ENCODE measurements at regions not wholly inside any gene's neighbourhood (a gene's known extent, or its start where the extent isn't known, plus 50 kb on each side); places are given as distances from the start of the nearest gene placed in this dataset.

DNA sequence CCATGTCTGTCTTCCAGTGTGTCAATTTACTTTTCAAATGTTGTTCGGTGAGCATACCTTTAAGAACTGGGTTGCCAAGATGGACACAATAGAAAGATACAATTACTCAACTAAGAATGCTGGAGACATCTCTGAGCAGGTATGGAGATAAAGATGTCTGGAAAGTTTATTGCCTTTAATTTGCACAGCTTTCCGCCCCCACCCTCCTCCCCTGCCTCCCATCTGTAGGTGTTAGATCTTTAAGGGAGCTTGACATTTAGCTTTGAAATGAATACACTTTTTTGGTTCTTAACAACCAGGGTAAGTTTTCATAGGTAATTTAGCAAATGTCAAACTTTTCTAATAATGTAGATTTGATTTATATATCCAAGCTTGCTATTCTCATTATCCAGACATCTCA, 104.4 kb downstream of the BTBD3 start:
- DNase-seq, result no peak

DNA sequence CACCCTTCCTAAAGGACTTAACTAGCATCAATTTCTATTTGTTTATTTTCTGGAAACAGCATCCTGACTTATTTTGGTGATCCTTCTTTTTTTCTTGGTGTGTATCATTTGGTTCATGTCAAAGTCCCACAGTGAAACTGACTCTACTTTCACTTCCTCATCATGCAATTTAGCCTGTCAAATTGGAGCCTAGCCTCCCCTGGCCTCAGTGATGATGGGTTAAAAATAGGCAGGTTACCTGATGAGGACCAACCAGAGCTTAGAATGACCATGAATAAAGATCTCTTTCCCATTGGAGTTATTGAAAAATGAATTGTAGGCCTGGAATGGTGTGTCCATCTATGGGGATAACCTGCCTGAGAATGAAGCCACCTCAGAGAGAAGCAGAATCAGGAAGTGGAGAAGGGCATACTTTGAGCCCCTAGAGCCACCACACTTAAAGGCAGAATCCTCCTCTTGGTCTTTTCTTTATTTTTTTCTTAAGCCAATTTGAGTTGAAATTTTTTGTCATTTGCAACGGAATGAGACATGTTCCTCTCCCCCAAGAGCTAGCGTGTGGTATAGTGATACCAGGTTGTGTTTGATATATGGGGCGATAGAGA, 105.6 kb downstream of the BTBD3 start:
- DNase-seq, result no peak

DNA sequence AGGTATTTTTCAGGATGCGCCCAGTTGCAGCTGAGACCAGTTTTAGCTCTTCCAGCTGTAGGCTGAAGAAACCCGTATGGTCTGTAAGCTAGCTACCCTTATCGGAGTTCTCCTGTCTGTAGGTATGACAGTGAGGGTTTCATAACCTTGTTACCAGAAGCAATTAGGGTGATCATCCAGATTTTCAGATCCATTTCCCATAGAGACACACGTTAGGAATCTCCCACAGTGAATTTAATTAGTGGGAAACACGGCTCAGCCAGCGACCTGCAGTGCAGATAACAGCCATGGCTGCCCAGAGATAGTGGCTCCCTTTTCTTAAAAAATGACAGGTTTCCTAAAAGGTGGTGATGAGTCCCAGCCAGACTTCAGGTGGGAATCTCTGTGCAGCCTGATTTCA, 111.1 kb downstream of the BTBD3 start:
- no peak for DNase-seq

DNA sequence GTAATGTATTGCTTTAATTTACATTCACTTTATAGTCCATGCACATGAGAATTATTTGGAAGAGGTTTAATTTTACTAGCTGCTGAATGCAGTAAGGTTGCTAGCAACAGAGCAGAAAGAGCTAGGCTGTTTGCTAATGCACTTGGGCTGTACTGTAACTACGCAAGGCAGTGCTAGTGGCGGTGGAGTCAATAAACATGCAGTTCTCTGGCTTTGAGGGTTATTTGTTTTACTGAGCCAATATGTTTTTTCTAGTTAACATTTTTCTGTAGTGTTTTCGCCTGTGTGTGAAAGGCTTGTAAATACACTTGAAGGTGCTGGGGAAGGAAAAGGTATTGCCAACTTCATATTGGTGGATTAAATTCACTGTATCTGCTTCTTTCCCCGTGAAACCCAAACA, 112.8 kb downstream of the BTBD3 start:
- DNase-seq, result no peak

DNA sequence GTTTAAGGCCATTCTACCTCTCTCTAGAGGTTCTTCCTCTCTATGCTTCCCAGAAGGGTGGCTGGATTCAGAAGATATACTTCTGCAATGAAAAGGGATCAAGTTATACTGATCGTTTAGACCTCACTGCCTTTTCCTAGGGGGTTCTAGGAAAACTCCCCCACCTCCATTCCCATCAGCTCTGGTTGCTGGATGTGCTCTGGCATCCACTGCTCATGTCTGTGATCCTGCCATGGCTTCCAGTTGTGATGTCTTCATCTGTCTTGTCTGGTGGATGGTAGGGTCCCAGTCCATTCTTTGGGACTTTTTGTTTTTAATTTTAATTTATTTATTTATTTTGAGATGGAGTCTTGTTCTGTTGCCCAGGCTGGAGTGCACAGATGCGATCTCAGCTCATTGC, 118.4 kb downstream of the BTBD3 start:
- DNase-seq, result no peak

DNA sequence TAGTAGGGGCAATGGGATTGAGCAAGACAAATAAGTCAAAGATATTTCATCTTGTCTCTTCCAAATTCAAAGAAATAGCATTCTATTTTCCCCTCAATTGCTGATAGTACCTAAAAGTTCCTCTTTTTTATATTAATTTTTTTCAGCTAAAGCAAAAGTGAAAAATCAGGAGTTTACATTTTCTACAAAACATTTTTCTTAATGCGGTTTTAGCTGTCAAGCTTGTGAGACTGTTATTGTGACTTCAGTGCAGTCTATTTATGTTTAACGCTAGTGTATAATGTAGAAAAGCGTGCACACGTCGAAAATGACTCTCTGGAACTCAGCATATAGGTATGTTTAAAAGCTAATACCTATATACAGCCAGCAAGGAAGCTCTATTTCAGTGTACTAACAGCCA, 119.8 kb downstream of the BTBD3 start:
- no peak for DNase-seq

DNA sequence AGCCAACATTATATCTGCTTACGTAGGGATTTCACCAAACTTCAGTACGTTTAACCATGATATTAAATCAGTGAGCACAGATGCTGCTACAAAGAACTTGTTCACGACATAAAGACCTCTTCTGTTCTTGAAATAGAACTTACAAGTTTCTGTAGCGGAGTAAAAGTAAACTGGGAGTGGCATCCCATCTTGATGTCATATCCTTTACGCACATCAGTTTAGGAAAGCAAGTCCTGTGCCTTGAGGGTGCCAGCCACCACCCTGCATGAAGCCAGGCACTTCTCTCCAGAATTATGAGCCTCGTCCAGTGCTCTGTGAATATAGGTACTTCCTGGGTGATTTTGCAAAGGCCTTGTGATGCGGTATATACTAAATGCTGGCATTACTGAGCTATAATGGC, 122.6 kb downstream of the BTBD3 start:
- DNase-seq, result no peak

DNA sequence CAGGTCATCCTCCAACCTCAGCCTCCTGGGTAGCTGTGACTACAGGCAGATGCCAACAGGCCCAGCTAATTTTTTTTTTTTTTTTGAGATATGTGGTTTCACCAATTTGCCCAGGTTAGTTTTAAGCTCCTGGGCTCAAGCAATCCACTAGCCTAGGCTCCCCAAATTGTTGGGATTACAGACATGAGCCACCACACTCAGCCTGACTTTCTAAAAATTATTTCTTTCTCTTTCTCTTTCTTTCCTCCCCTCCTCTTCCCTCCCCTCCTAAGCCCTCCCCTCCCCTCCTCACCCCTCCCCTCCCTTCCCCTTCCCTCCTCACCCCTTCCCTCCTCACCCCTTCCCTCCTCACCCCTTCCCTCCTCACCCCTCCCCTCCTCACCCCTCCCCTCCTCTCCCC, 127.3 kb downstream of the BTBD3 start:
- no peak for DNase-seq

DNA sequence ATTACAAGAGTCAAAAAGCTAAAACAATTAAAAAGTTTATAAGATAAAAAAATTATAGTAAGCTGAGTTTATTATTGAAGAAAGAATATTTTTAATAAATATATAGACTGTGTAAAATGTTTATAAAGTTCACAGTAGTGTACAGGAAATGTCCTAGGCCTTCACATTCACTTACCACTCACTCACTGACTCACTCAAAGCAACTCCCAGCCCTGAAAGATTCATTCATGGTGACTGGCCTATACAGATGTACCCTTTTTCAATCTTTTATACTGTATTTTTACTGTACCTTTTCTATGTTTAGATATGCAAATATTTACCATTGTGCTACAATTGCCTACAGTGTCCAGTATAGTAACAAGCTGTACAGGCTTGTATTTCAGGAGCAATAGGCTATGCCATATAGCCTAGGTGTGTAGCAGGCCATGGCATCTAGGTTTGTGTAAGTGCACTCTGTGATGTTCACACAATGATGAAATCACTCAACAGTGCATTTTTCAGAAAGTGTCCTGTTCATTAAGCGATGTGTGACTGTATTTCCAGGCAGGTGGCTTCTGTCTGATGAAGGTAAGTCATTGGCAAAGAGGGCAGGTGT, 130.2 kb downstream of the BTBD3 start:
- DNase-seq, result no peak

DNA sequence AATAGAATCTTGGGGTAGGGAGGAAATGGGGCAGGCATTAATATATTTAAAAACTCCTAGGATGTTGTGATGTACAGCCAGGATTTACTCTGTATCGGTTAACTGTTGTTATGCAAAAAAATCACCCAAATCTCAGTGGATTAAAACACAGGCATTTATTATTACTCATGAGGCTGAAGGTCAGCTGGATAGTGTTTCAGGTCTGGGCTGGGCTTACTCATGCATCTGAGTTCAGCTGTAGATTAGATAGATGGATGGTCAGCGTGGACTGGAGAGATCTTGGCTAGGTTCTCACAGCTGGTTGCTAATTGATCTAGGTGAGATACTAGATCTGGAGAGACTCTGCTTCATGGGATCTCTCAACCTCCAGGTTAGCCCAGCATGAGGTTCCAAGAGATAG, 131.4 kb downstream of the BTBD3 start:
- no peak for DNase-seq

DNA sequence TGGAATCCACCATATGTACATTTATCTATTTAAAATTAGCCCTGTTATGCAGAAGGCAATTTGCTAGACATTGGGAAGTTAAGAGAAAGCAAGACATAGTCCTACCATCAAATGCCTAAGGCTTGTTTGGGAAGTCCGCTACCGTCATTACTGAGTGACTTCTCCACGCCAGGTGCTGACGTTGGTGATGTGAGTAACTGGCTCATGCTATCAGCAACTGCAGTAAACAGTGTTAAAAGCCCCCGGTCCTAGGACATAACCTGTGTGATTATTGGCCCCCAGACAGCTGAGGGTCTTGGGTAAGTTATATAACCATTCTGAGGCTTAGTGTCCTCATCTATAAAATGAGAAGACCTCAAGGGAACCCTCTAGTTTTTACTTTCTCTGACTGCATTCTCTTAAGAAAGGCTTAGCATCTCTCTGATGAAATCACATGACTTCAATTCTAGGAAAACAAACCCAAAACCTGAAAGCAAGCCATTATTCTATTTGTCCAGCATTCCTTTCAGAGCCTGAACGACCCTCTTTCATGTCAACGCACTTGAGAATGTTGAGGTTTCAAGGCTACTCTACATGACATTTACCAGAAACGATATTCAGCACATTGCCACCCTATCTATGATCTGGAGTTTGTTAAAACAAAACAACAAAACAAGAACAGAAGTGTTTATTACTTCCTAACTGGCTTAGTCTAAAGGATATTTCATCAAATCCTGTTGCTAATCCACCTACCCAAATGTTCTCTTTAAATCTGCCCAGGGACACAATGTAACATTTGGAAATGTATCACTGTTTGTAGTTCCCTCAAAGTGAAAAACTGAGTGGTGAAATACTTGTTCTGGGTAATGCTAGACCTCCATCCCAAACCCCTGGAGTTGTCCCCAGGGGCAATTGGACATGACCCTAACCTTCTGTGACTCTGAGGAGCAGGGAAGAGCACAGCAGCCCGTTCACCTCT, 133.8 kb downstream of the BTBD3 start:
- DNase-seq, result no peak

DNA sequence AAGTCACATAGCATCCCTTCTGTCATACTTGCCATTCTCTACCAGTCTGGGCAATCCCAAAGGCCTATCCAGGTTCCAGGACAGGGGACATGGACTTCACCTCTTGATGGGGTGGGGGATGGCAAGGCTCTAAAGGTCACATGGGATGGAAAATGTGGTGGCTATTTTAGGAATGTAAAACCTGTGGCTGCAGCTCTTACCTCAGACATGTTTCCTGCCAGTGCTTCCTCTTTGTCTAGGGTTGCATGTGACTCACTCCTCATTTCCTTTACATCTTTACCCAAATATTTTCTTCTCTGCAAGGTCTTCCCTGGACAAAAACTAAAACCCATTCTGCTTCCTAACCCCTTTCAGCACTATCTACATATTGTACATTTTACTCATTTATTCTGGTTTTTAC, 135.7 kb downstream of the BTBD3 start:
- DNase-seq, result no peak

DNA sequence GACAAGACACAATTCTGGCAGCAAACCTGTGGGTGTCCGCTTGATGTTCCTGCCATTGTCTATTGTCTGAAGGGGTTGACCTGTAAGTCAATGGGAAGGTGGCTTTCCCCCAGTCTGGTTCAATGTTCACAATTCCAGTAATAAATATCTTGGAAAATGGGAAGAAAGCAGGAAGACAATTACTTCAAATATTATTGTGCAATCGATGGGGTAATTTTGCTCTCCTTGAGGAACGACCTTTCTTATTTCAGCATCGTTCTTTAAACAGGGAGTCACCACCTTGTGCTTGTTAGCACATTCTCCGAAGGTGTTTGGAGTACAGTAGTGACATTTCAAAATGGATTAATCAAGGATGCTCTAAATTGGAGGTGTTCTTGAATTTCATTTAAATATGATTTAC, 136.9 kb downstream of the BTBD3 start:
- no peak for DNase-seq

DNA sequence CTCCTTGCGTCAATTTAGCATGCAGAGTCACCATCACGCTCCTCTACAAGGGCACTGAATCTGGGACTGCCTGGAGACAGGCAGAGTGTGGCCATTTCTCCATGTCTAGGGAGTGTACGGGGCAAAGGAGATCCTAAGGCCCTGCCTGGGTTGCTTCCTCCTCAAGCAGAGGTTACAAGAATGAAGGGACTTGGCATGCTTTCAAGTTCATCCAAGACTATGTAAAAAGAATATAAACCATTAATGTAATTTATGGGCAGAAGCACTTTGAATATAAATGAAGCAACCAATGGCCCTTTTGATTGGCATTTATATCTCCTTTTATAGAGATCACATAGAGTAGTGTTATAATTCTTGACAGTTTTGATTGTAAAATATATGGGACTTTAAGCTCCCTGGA, 137.5 kb downstream of the BTBD3 start:
- DNase-seq, result no peak

DNA sequence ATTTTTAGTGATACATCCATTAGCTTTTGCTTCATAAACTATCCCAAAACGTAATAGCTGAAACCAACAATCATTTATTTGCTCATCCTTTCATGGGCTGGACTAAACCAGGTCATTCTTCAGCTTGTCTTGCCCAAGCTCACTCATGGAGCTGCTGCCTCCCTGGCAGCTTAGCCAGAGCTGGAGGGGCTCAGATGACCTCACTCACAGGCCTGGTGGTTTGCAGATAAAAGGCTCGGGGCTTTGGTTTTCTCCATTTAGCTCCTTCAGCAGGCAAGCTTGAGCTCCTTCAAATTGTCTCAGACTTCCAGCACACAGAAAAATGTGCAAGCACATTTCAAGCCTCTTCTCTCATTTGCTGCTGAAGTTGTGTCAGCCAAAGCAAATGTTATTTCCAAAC, 139.1 kb downstream of the BTBD3 start:
- no peak for DNase-seq

DNA sequence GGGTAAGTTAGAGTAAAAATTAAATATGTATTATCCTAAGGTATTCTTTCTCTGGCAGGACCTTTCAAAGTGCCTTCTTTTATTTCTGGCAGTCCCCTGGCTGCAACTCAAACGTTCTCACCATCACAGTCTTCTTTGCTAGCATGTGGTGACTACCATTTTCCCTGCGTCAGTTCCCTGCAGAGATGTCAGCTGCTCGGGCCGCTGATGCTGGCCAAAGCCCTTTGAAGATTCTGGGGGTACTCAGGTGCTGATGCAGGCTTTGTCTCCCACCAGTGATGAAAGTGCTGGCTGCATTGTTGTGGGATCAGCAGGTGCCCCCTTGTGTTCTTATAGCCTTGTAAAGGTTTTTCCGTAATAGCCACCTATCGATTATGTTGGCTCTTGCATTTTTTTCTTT, 140.1 kb downstream of the BTBD3 start:
- DNase-seq, result no peak

DNA sequence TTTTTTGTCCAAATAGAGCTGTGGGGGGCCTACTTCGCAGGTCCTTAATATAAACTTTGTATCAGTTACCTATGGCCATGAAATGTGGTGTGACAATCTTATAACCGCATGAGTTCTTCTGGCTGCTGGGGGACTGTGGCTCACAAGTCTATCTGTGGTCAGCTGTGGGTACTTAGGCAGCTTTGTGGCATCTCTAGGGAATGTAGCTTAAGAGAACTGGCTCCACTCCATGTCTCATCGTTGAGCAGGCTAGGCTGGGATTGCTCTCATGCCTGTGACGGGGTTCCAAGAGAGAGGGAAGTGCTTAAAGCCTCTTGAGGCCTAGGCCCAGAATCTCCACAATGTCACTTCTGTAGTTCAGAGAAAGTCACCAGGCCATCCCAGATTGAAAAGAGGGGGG, 140.5 kb downstream of the BTBD3 start:
- no peak for DNase-seq

DNA sequence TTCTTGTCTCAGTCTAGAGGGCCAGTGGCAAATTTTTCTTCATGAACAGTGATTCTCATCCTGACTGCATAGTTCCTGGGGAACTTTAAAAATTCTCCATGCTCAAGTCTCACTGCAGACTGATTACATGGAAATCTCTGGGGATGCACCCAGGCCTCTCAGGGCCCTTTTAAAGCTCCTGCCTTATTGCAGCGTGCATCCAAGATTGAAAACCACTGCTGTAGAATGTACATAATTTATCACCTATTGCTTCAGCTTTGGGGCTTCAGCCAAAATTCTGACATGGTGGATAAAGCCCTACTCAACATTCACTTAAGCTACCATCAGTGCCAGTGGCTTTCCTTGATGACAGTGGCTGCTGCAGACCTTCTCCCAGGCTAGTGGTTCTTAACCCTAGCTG, 143.8 kb downstream of the BTBD3 start:
- DNase-seq, result no peak

DNA sequence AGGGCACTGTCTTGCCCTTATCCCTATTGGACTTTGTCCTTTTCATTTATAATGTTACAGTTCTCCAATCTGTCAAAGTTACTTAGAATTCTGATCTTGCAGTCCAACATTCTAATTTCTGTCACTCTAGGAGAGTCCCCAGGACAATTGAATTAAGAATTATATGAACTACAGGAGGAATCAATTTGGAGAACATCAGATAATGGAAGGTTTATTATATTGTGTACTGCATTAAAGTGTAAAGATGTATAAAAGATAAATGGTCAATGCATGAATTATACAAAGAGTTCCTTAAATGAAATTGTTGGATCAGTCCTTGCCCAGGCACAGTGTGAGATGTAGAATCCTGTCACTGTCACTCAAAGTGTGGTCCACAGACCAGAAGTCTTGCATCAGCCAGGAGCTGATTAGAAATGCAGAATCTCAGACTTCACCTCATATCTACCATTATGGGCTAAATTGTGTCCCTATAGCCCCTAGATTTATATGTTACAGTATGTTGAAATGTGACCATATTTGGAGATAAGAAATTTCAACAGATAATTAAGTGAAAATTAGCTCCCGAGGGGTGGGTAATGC, 145.5 kb downstream of the BTBD3 start:
- DNase-seq, result no peak

DNA sequence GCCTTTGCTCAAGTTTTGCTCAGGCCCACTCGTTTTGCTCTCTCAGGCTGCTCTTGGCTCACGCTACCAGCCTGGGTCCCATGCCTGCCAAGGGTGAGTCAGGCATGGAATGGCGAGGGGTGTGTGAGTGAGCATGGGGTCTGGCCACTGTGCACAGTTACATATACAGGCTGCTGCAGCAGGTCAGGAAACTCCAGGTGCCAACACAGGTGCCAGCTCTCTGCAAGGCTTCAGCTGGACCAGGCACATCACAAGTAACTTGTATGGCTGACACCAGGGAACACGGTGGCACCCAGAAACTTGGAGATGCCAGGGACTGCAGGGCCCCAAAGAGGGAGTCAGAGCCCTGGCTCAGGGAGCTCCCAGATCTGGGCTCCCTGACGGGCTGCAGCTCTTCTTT, 146.8 kb downstream of the BTBD3 start:
- no peak for DNase-seq

DNA sequence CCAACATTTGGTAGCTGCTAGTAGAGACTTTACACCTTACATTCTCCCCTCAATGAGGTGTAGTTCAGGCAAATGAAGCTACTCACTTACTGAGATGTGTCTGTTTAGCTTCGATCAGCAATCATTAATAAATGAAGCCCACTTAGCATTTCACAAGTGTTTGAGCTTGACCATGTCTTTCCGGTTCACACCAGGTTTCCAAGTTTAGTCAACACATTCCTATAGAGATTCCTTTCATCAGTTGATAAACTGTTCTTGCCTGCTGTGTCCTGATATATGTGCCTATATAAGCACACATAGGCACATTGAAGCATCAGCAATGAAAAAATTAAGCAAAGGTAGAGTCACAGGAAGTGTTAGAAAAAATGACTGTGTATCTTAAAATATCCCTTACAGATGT, 150.0 kb downstream of the BTBD3 start:
- DNase-seq, result no peak

DNA sequence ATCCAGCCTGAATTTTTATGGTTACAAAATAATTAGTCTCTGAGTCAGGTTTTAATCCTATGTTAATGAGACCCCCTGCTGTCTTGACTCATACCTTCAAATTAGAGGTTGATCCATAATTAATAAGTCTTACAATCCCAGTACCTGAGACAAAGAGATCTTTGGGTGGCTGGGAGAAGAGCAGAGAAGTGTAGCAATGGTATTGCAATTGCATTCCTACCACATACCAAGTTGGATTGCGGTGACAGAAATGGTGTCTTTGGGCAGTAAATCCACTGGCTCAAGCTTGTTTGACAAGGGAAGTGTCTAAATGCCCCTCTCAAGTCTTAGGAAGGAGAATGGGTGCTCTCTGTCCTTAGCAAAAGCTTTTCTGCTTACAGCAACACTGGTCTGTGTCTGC, 150.4 kb downstream of the BTBD3 start:
- peak in 1 of 51 donors; percentile 10 for DNase-seq

DNA sequence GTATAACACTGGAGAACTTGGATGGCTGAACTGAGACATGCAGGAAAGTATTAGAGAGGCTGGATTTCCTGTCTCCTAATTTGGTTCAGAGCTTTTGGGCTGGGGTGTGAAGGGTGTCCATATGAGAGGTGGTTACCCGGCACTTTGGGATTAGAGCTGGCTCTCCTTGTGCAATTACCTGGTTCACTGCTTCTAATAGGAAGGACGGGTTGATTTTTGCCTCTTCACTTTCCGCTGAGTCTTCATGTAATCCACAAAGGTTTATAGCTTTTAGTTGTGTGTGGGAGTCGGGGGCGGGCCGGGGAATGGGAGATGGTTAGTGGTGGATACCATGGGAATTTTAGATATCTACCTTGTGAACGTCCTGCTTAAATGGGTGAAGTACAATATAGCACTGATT, 151.5 kb downstream of the BTBD3 start:
- no peak for DNase-seq
